HepG2 (cell line): ENCODE measurements at regions not wholly inside any gene's neighbourhood (a gene's known extent, or its start where the extent isn't known, plus 50 kb on each side); places are given as distances from the start of the nearest gene placed in this dataset.

ENCODE experiments used
- ELF1 ChIP-seq: sonication (generic); formaldehyde crosslinking; IDR thresholded peaks from 2 replicates; pipeline ENCODE4 v1.4.0; 2020; ENCODE audit warnings: missing genetic modification reagents
- ELF4 ChIP-seq: sonication (generic); formaldehyde crosslinking; IDR thresholded peaks from 2 replicates; pipeline ENCODE4 v1.5.0; 2020; ENCODE audit warnings: missing genetic modification reagents, mild to moderate bottlenecking, moderate library complexity, borderline replicate concordance
- GATA4 ChIP-seq: sonication (generic); IDR thresholded peaks from 2 replicates; pipeline ENCODE4 v1.6.1; 2016; ENCODE audit warnings: antibody characterized with exemption, low read depth, borderline replicate concordance
- GATAD2A ChIP-seq: IDR thresholded peaks from 2 replicates; pipeline ENCODE4 v1.6.1; 2016
- HBP1 ChIP-seq: IDR thresholded peaks from 2 replicates; pipeline ENCODE4 v1.6.1; 2016; ENCODE audit warnings: low read depth, control low read depth
- HCFC1 ChIP-seq: fragments of 150-350 bp; IDR thresholded peaks from 2 replicates; pipeline ENCODE4 v1.6.1; 2014; ENCODE audit warnings: low read depth, low read length
- MED13 ChIP-seq: sonication (generic); formaldehyde crosslinking; IDR thresholded peaks from 2 replicates; pipeline ENCODE4 v1.5.0; 2020; ENCODE audit warnings: missing genetic modification reagents
- MIXL1 ChIP-seq: IDR thresholded peaks from 2 replicates; pipeline ENCODE4 v1.6.1; 2016
- MLLT10 ChIP-seq: sonication (generic); formaldehyde crosslinking; IDR thresholded peaks from 2 replicates; pipeline ENCODE4 v1.4.0; 2020; ENCODE audit warnings: missing genetic modification reagents
- NFYC ChIP-seq: IDR thresholded peaks from 2 replicates; pipeline ENCODE4 v1.6.1; 2016; ENCODE audit warnings: missing genetic modification reagents, missing compliant biosample characterization
- NR1H2 ChIP-seq: sonication (generic); formaldehyde crosslinking; IDR thresholded peaks from 2 replicates; pipeline ENCODE4 v1.8.1; 2022; ENCODE audit warnings: low read depth, missing genetic modification reagents, borderline replicate concordance
- SP140L ChIP-seq: sonication (generic); formaldehyde crosslinking; IDR thresholded peaks from 2 replicates; pipeline ENCODE4 v1.4.0; 2020; ENCODE audit warnings: missing genetic modification reagents, borderline replicate concordance
- SP2 ChIP-seq: sonication (generic); formaldehyde crosslinking; IDR thresholded peaks from 2 replicates; pipeline ENCODE4 v1.5.1; 2020; ENCODE audit warnings: mild to moderate bottlenecking, missing genetic modification reagents
- STAG1 ChIP-seq: sonication (generic); formaldehyde crosslinking; IDR thresholded peaks from 2 replicates; pipeline ENCODE4 v1.4.0; 2020; ENCODE audit warnings: missing genetic modification reagents
- TFE3 ChIP-seq: IDR thresholded peaks from 2 replicates; pipeline ENCODE4 v1.6.1; 2016
- ZBTB1 ChIP-seq: sonication (generic); formaldehyde crosslinking; IDR thresholded peaks from 2 replicates; pipeline ENCODE4 v1.4.0; 2020; ENCODE audit warnings: missing genetic modification reagents, borderline replicate concordance
- ZBTB7B ChIP-seq: sonication (generic); formaldehyde crosslinking; IDR thresholded peaks from 2 replicates; pipeline ENCODE4 v1.4.0; 2020; ENCODE audit warnings: missing genetic modification reagents
- ZFP36L1 ChIP-seq: sonication (generic); formaldehyde crosslinking; IDR thresholded peaks from 2 replicates; pipeline ENCODE4 v1.8.0; 2022; ENCODE audit warnings: mild to moderate bottlenecking, missing genetic modification reagents, moderate library complexity
- ZNF260 ChIP-seq: sonication (generic); formaldehyde crosslinking; IDR thresholded peaks from 2 replicates; pipeline ENCODE4 v1.4.0; 2020; ENCODE audit warnings: missing genetic modification reagents, low read depth, mild to moderate bottlenecking, borderline replicate concordance
- ZNF30 ChIP-seq: sonication (generic); formaldehyde crosslinking; IDR thresholded peaks from 2 replicates; pipeline ENCODE4 v1.5.0; 2020; ENCODE audit warnings: mild to moderate bottlenecking, missing genetic modification reagents
- ZNF354B ChIP-seq: sonication (generic); formaldehyde crosslinking; IDR thresholded peaks from 2 replicates; pipeline ENCODE4 v1.8.0; 2022; ENCODE audit warnings: mild to moderate bottlenecking, missing genetic modification reagents
- ZNF747 ChIP-seq: sonication (generic); formaldehyde crosslinking; IDR thresholded peaks from 2 replicates; pipeline ENCODE4 v1.8.1; 2023; ENCODE audit warnings: missing genetic modification reagents, mild to moderate bottlenecking, borderline replicate concordance
- TF ChIP-seq, protein P1 (sequence below): sonication (generic); formaldehyde crosslinking; IDR thresholded peaks from 2 replicates; pipeline ENCODE4 v1.4.0; 2020; ENCODE audit warnings: missing genetic modification reagents
- TF ChIP-seq, protein P2 (sequence below): fragments of 450-650 bp; IDR thresholded peaks from 2 replicates; pipeline ENCODE4 v1.6.1; 2016

GRCh38 chr13:73451221-73452029 lies 392.6 kb downstream of the KLF5 start (continued):
- no peak for TF ChIP-seq MED13 (CRISPR knock-in tag)
- no peak for TF ChIP-seq ZFP36L1 (CRISPR knock-in tag)
- no peak for TF ChIP-seq ZNF747 (CRISPR knock-in tag)
- TF ChIP-seq, protein P1, sequence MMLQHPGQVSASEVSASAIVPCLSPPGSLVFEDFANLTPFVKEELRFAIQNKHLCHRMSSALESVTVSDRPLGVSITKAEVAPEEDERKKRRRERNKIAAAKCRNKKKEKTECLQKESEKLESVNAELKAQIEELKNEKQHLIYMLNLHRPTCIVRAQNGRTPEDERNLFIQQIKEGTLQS (CRISPR knock-in tag) = no peak
- TF ChIP-seq NFYC (CRISPR knock-in tag) = no peak
- no peak for TF ChIP-seq SP2 (CRISPR knock-in tag)
- TF ChIP-seq MIXL1 (CRISPR knock-in tag) = peak; percentile 70; the same call in 1 of the 2 replicates
- no peak for TF ChIP-seq NR1H2 (CRISPR knock-in tag)
- no peak for TF ChIP-seq ZBTB7B (CRISPR knock-in tag)
- TF ChIP-seq GATAD2A = no peak
- TF ChIP-seq ELF4 (CRISPR knock-in tag) = no peak
- TF ChIP-seq STAG1 (CRISPR knock-in tag) = no peak
- TF ChIP-seq MLLT10 (CRISPR knock-in tag) = no peak
- no peak for TF ChIP-seq ZNF260 (CRISPR knock-in tag)
- no peak for TF ChIP-seq ZNF354B
- TF ChIP-seq HBP1 (CRISPR knock-in tag) = no peak
- no peak for TF ChIP-seq SP140L (CRISPR knock-in tag)
- TF ChIP-seq GATA4 = no peak
- TF ChIP-seq TFE3 (CRISPR knock-in tag) = no peak
- TF ChIP-seq ZBTB1 (CRISPR knock-in tag) = no peak
- TF ChIP-seq ZNF30 (CRISPR knock-in tag) = no peak
- no peak for TF ChIP-seq HCFC1
- TF ChIP-seq, protein P2, sequence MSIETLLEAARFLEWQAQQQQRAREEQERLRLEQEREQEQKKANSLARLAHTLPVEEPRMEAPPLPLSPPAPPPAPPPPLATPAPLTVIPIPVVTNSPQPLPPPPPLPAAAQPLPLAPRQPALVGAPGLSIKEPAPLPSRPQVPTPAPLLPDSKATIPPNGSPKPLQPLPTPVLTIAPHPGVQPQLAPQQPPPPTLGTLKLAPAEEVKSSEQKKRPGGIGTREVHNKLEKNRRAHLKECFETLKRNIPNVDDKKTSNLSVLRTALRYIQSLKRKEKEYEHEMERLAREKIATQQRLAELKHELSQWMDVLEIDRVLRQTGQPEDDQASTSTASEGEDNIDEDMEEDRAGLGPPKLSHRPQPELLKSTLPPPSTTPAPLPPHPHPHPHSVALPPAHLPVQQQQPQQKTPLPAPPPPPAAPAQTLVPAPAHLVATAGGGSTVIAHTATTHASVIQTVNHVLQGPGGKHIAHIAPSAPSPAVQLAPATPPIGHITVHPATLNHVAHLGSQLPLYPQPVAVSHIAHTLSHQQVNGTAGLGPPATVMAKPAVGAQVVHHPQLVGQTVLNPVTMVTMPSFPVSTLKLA = no peak
- TF ChIP-seq ELF1 (CRISPR knock-in tag) = no peak
